ENCODE measurements at regions not wholly inside any gene's neighbourhood (a gene's known extent, or its start where the extent isn't known, plus 50 kb on each side); places are given as distances from the start of the nearest gene placed in this dataset.

DNA sequence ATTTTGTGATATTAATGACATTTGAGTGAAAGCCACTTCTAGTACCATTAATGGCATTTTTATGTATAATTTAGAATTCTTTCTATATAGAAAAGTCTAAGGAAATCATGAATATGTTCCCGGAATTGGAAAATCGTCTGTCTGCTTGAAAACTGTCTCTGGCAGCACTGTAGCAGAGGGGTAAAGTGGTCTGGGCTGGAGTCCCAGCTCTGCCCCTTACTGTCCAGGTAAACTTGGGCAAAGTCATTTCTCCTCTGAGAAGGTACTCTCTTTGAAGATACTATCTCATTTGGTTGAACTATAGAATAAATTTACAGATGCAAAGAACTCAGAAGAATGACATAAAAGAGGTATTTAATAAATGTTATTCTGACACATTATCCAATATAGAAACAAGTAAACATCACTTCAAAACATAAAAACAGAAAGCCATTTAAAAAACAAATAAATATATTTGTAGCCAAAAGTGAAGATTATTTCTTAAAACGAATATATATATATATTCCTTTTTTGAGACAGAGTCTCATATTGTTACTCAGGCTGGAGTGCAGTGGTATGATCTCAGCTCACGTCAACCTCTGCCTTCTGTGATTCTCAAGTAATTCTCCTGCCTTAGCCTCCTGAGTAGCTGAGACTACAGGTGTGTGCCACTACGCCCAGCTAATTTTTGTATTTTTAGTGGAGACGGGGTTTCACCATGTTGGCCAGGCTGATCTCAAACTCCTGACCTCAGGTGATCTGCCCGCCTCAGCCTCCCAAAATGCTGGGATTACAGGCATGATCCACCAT lies 149.8 kb upstream of the ITGA4 start:
- no peak for DNase-seq

DNA sequence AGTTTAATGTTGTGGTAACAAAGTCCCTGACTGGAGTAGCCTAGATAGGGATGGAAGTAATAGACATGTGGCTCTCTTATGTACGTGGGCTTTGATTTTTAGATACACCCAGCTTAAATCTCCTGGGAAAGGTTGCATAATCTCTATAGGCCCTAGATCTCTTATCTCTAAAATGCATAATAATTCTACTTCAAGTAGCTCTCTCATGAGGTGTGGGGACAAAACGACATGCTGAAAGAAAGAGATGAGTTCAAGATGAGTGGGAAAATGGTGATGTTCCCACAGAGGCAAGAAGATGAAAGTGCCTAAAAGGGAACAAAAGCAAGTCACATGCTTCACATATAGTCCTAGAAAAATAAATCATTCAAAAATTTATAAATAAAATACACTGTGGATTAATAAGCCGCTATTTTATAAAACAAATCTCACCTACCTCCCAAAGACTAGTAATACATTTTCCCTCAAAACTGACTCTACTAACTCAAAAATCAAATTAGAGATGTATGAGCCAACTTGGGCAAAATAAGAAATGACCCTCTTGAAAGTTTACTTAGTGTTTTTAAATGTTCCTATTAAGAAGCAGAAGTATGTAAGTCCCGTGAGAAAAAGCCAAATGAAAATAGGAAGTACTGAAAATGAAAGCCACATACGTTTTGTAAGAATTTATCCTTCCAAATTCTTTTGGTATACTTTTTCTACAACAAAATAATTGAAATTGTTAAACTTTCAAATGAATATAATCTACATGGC lies 148.2 kb upstream of the ITGA4 start:
- no peak for DNase-seq

DNA sequence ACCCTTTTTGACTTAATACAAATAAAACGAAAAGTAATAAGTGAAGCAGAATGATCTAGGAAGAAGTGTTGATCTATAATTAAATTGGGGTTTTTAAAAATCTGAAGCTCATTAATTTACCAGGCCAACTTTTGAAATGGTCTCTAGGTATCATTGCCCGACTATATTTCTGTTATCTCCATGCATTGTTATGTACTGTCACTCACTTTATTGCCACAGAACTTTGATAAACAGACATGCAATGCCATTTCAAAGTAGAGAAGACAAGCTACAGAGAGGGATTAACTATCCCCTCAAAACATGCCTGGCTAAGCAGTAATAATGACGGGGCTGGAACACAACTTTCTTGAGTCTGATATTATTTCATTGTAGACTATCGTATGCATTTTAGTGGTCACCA lies 147.6 kb upstream of the ITGA4 start:
- DNase-seq, result no peak

DNA sequence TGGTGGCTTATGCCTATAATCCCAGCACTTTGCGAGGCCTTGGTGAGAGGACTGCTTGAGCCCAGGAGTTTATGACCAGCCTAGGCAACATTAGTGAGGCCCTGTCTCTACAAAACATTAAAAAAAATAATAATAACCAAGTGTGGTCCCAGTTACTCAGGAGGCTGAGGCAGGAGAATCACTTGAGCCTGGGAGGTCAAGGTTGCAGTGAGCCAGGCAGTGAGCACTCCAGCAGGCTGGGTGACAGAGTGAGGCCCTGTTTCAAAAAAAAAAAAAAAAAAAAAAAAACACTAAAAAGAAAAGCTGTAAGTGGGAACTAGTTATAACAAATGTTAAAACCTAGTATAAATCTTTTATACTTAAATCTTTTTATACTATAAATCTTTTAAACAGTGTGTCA lies 146.2 kb upstream of the ITGA4 start:
- DNase-seq, result no peak

DNA sequence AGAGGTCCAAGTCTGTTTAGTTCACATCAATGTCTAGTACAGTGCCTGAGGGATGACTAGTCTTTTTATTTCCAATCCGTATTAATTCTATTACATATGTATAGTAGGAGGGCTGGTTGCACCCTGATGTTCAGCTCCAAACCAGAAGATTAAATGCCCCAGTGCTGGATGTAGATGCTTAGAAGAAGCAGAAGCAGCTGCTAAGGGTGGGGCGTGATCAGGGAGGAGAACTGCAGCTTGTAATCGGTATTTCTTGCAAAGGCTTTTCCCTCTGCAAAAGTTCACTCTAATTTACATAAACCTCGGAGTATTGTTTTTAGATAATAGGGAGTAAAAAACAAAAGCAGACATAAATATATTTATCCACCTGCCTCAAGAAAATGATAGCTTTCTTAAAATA lies 145.3 kb upstream of the ITGA4 start:
- no peak for DNase-seq

DNA sequence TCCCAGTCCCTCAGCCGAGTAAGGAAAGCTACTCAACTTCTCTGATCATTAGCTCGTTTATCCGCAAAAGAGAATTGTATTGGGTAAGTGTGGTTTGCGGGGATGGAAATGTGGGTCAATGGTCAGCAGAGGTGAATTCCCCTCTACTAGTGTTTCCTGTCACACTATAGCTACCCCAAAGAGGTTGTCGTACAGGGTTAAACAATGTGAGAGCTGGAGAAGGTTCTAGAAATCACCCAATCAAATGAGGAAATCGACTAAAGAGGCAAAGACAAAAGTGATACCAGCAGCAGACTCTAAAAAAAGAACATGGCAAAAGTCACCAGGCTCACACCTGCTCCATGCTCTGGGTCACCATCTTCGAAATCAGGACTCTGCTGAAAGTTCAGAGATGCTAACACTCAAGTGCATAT lies 144.7 kb upstream of the ITGA4 start:
- DNase-seq, result no peak

DNA sequence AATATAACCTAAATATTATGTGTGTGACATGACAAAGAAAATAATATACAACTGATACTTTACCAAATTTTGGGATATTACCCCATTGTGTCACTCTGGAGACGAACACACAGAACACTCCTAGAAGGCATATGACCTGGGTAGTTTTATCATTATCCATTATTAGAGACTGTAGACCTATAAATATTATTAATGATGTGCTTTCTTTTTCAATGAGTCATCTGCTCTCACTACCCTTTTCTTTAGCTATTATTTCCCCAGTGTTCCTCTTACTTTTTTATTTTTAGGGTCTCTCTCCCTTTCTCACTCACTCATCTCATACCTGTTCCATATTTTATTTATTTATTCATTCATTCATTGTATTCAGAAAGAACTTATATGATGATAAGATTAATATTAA lies 143.3 kb upstream of the ITGA4 start:
- no peak for DNase-seq

DNA sequence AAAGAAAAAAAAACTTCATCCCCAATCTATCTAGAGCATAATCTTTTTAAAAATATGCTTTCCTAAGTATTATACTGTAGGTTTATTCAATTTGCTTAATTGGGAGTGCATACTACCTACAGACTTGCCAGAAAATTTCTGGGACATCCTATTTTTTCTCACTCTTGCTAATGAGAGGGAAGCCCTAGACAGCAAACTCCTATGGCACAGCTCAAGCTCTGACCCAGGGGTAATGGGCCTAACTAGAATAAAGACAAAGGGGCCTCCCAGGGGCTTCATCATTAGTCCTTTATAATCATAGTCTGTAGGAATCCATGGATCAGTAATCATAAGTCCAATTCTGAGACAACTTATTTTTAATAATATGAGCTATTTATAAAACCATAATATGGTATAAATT lies 142.6 kb upstream of the ITGA4 start:
- DNase-seq, result no peak

DNA sequence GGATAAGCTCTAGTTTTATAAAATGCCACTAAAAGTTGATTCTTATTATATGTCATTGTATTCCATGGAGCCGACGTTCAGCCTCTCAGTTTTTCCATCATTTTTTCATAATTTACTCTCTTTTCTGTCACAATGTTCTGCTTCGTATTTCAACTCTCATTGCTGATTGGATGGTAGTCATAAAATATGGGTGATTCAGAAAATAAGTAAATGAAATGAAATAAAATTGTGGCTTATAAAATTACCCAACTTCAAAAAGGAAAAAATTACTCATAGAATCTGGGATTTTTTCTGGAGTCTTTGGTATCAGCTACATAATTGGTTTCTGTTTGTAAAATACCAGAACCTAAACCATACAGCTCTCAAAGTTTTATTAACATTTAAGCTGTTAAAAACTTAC lies 139.7 kb upstream of the ITGA4 start:
- DNase-seq, result no peak

DNA sequence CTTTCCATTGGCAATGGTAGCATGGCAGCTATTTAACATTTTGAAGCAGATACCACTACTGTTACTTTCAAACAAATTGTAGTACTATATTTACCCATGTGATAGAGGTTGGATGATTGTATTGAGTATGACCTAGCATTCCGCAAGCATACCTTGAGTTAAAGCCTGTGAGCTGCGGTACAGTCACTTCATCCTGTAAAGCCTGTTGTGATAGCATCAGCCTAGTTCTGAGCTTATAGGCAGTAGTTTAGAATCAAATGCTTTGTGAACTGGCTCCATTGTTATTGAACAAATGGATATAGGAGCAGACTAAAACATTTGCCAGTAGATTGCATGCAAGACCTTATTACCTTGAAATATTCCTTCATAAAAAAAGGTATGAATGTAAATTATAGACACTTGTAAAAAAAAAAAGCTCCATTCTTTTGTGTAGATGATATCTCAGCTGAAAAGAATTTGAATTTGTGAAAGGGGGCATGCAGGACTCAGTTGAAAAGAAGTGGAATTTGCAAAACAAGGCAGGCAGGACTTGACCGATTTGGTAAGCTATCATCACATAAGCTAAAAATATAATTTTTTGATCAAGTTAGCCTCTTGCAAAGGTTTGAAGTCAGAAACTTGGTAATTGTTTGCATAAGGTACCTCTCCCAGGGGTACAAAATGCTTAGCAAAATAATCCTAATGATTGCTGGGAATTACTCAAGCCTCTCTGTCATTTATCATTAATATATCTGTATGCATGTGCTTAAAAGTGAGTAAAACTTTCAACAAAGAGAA lies 138.5 kb upstream of the ITGA4 start:
- no peak for DNase-seq

DNA sequence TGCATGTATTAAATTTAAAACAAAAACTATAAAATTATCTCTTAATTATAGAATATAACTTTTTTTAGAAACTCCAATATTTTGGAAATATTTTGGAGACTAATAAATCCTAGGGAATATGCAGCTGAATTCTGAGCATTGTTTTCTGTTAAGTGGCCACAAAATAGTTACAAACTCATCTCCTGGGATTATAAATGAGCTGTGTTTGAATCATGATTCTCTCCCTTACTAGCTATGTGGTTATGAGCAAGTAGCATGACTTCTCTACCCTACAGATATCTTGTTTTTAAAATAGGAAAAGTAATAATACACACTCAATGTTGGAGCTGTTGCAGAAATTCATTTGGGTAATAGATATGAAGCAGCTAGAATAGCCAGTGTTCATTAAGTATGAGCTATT lies 137.9 kb upstream of the ITGA4 start:
- DNase-seq, result no peak

DNA sequence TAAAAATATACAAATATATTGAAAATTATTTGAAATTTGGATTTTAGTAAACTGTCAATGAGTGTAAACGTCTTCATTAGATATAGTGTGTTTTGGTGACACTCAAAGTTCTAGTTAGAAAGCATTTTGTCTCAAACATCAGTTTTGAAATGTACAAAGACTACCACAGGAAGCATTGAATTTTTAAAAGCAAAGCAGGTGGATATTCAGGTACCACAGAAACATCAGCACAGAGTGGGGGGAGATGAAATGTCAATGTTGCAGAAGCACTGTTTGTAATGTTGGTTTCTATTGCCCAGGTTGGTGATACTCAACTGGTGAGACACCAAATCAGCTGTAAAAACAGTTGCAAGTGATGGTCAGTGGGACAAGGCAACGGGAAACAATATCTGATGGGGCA lies 136.5 kb upstream of the ITGA4 start:
- no peak for DNase-seq

DNA sequence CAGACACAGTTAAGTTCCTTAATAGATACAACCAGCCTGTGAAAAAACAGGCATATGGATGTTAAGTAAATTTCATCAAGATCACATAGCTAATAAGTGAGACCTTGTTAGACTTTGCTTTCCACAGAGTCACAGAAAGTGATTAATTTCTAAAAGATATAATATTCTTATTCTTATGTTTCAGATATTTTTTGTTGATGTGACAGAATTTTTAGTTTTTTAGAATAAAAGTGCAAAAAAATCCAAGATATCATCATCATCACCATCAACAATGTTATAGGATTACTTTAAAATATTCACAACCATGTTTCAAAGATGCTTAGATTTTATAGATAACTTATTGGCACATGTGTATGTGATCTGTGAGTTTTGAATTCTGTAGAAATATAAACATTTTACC lies 132.3 kb upstream of the ITGA4 start:
- DNase-seq, result no peak

DNA sequence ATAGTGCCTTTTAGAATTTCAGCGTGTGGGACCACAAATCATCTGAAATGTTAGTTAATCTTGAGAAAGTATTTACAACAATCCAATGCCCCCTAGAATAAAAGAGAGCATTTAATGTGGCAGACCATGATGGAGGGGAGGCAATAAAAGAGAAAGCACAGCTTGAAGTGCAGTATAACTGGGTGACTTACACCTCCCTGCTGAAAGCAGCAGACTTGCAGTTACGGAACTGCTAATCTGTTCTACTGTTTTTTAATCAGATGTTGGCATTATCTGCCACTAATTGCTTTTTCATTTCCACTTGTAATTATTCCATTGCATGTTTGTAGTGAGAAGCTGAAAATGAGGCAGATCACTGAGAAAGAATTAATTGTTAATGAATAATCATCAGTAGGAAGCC lies 130.5 kb upstream of the ITGA4 start:
- no peak for DNase-seq

DNA sequence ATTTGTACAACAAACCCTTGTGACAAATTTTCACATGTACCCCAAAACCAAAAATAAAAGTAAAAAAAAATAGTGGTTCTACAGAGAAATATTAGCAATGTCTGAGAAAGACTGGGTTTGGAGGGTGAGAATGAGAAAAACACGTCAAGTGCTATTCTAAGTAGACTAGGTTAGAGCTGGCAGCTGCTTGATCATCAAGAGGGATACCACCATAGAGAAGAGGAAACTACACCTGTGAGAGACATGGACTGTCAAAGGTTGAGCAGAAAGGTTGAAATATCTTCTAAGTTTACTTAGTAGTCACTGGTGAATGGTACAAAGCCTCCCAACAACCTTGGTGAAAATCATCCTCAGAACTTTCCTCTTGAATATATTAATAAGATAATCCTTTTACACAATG lies 126.9 kb upstream of the ITGA4 start:
- no peak for DNase-seq

DNA sequence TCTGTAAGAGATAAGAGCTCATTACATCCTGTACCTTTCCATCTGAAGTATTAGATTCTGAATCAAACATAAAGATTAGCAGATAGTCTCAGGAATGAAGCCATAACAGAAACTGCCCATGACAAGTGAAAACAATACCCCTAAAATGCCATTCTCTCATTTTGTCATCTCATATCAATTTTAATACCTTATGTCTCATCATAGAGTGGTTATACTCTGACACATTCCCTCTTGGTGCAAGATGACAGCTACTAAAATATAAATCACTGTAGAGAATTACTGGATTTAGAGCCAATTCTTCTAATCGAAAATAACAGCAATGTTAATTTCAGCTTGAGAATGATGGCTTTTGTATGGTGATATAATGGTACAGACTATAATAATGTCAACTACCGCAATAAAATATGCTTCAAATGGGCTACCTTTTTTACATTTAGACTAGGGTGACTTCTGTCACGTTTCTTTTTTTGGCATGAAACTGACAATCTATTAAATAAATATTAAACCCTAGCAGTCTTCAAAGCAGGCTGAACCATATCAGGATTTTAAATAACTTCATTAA lies 125.1 kb upstream of the ITGA4 start:
- DNase-seq, result no peak

DNA sequence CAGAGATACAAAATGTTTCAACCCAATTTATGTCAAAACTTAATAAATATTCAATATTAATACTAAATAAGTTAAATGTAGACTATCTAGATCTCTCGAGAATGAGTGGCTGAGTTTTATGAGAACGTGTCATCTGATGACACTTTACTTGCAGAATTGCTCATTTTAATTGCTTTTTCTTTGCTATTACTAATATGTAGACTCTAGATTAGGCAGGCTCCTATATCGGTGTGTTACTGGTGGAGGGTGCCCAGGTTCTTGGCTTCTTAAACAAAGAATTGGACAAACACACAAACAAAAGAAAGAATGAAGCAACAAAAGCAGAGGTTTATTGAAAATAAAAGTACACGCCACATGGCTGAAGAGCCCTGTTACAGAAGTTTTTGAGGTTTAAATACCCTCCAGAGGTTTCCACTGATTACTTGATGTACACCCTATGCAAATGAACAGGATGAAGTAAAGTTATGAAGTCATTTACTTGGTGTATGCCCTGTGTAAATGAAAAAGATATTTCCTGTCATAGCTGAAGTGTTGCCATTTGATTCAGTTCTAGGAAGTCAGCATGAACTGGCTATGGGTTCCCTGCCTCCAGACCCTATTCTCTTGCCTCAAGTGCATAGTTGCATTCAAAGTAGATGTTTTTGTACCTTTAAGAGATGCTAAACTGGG lies 122.9 kb upstream of the ITGA4 start:
- no peak for DNase-seq

DNA sequence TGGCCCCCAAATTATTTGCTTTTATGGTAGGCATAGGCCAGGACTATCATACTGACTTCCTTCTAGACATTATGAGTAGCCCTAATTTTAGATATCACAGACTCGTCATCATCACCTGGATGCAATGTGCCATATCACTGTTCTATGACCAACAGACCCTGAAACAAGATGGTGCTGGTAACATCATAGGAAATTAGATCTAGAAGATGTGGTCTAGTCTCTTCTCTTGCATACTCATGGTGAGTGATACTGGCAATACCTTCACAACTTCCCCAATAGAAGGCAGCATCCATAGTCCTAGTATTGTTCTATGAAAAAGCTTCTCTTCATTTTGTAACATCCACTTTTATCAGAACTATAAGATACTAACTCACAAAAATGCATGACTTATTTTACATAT lies 116.3 kb upstream of the ITGA4 start:
- DNase-seq, result no peak

DNA sequence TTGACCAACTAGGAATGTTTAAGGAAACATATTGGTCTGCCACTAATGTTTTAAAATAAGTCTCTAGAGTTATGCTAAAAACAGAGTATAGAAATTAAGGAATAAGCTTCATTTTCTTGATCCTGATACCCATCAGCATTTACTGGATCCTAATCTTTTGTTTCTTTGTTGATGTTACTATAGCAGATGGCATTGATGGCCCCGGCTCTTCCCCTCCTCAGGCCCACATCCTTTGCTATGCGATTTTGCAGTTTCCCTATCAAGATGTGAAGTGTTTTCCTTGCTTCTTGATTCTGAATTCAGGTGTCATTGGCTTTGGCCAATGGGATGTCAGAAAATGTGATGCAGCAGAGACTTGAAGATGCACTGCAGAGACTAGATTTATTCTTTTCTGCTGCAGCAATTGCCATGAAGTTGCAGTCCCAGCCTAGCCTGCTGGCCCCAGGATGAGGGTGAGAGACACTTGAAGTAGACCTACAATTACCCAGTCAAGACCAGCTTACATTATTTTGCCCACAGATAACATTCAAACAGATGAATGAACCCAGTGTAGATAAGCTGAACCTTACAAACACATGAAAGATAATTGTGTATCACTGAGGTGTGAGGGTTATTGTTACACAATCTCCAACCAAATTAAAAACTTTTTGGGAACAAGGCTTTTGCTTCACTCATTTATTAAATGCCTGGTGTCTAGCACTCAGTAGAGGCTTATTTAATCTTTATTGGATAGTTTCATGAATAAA lies 115.2 kb upstream of the ITGA4 start:
- no peak for DNase-seq

DNA sequence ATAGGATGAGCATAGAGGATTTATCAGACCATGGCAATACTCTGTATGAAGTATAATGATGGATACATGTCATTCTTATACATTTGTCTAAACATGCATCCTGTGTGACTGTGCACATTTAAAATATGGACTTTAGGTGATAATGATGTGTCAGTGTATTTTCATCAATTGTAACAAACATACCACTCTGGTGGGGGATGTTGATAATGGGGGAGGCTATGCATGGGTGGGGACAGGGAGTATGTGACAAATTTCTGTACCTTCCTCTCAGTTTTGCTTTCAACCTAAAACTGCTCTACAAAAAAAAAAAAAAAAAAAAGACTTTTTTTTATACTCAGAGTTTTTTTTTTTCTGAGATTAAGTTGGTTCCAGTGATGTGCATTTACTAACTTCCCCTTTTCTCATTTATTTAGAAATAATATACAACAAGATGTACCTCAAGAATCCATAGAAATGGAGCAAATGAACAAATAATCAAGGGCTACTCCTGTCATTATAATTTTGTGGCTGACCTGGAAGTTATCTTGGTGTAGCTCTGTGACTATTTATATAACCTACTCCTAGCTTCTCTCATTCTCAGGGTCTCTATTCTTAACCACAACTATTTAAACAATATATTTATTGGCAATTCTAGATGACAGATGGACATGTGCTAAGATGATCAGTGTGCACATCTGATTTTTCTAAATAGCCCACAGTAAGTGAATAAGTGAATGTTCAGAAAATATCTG lies 108.9 kb upstream of the ITGA4 start:
- DNase-seq, result no peak

DNA sequence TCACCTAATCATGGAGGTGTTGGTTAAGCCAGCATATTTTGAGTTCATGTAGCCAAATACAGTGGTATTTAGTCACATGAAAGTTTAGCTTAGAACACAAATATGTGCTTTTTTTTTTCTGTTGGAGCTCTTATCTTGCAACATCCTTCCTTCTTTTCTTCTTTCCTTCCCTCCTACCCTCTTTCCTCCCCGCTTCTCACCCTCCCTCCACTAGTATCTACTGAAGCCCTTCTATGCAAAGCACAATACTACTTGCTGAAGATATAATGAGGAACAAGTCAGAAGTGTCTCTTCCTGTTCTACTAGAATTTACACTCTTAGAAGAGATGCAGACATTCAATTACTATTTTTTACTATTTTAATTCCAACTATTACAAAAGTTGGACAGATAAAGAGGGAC lies 105.0 kb upstream of the ITGA4 start:
- no peak for DNase-seq

DNA sequence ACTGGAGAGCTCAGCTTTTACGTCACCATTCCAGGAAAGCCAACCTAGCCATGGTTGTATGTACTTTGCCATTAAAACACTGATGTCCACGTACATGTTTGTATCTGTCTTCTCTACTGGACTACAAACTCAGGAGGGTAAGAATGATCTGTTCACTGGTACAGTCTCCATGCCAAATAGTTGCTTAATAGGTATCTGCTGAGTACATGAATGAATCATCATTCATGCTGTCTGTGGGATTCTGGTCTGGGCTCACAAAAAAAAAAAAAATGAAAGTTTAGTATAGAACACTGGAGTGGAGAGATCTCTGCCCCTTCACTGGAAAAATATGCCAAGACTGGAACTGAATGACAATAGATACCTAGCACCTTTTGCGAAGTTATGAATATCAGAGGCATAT lies 102.6 kb upstream of the ITGA4 start:
- DNase-seq, result no peak
